G401 (cell line): ENCODE measurements at regions not wholly inside any gene's neighbourhood (a gene's known extent, or its start where the extent isn't known, plus 50 kb on each side); places are given as distances from the start of the nearest gene placed in this dataset.
"Not testable (repeated sequence)": the region's sequence is repeated elsewhere in the genome, so short reads cannot be mapped to it uniquely, and the experiment has no call there.

Experiments
- DNase-seq: peaks from one replicate; pipeline ENCODE4 v3.0.0-alpha.2; 2015; ENCODE audit warnings: low spot score
- in situ Hi-C: cut with HindIII; loops from 2 replicates; pipeline ENCODE4 v1.10.0; 2016; ENCODE audit warnings: low sequenced_read_pairs, mixed read lengths

DNA sequence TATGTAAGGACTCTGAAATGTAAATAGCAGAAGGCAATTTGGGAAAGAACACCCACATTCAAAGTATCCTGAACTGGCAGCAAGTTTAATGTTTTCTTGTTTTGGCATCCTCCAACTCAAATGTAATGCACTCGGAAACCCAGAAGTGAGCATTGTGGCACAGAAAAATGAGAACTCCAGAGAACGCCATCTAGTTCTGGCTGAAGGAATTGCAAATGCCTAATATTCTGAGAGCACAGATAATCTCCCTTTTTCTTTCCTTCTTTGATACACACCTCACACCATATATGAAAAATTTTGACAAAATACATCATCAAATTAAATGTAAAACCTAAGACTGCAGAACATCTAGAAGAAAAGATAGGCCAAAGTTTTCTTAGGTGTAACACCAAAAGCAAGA is 52.1 kb downstream of the PWWP3B start:
- in situ Hi-C loops: no loop called here
- no peak for DNase-seq

GRCh38 chrX:106243376-106243775 is 75.3 kb downstream of the PWWP3B start:
- in situ Hi-C loops: no loop called here
- DNase-seq: no peak

DNA sequence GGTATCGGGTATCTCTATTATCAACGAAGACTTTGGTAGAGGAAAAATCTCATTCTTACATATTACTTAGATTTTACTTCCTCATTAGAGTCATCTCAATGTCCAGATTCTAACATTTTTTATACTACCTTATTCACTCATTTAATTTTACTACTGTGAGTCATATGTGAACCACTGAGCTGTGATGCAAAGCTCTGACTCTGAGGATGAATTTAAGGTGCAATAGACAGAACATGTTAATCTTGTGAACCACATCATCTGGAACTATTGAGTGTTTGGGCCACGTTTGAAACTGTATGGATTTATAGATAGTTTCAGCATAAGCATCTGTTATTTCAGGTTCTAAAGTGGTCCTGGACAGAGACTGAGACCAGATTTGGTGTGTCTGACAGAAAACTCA is 78.4 kb downstream of the PWWP3B start:
- in situ Hi-C loops: no loop called here
- DNase-seq: no peak

DNA sequence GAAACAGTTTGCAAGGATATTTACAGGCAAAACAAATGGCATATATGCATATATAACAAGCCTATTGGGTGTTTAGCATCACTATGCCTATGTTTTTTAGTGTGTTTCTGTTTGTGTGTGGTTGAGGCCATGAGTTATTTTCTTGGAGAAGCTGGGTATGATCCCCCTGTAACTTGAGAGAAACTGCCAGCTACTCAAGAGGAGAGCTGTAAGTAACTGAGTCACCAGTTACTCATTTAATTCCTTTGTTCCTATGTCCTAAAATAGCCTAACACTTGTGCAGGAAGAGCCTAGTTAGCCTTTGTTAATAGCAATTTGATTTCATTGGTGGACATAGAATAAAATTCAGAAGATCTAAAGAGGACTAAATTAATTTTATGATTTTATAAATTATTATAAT is 79.1 kb downstream of the PWWP3B start:
- in situ Hi-C loops: no loop called here
- DNase-seq: no peak

GRCh38 chrX:106249706-106250379 is 81.7 kb downstream of the PWWP3B start:
- DNase-seq: no peak

GRCh38 chrX:106263817-106264216 is 95.7 kb downstream of the PWWP3B start:
- no peak for DNase-seq
- in situ Hi-C loops: no loop called here

More at GRCh38 chrX:106249706-106250379, 81.7 kb downstream of the PWWP3B start:
- in situ Hi-C loops: no loop called here

DNA sequence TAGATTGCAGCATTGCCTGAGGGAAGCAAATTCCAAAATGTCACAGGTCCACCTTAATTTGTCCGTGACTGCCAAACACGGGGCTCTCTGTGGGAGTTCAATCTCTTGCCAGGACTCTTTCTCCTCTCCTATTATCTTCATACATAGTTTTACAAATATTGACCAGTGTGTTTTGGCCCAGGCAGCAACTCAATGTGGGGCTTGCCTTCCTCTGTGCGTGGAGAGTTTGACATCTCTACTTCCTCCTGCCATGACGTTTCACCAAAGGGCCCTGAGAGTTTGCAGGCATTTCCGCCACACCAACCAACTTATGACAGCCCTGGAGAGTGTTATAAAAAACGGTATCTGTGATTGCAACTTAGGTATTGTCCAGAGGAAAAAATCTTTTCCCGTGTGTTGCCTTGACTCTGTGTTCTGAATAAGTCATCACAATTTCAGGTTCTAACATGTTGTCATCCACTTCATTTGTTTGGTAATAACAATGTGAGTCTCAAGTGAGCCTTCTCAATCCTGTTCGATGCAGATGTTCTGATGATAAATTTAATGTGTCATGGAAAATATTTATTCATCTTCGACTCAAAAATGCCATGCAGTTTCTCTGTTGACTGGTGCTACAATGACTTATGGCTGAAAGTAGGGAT is 106.0 kb downstream of the PWWP3B start:
- in situ Hi-C loops: not testable (repeated sequence)

DNA sequence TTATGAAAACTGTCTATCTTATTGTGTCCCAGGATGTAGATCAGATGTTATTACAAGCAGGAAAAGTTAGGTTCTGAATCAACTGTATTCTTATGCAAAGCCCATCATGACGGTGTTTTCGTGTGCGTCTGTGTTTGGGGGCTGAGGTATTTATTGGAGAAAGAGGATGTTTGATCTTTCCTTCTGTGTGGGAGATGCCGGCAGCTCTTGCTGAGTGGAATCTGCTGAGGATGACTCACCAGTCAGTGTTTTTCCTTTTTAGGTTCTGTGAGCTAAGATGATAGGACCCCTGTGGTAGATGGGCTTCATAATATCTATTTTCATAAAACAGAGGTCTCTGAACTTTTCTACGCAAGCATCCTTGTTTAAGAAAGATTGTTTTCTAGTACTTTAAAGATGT is 107.1 kb downstream of the PWWP3B start:
- DNase-seq, in situ Hi-C loops: not testable (repeated sequence)

More for the DNA sequence above, 106.0 kb downstream of the PWWP3B start:
- DNase-seq: not testable (repeated sequence)

DNA sequence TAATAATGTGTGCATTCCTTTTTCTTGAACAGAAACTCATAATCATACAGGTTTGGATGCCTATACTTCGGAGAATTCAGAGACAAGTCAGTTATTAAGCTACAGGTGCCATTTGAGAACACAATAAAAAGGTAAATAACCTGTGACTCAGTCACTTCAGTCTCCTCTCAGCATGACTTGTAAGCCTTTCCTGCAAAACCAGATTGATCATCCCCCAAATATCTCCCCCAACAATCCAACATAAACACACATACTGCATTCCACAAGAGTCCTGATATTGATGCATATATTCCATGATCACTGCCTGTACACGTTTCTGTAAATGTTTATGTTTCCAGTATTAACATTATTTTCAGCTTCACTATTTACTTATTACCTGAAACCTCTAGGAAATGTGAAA is 110.8 kb downstream of the PWWP3B start:
- no peak for DNase-seq
- in situ Hi-C loops: no loop called here

GRCh38 chrX:106281383-106281782 is 113.3 kb downstream of the PWWP3B start:
- in situ Hi-C loops: no loop called here
- no peak for DNase-seq

- no peak for DNase-seq
Observed at GRCh38 chrX:106283841-106284240, 115.7 kb downstream of the PWWP3B start.

DNA sequence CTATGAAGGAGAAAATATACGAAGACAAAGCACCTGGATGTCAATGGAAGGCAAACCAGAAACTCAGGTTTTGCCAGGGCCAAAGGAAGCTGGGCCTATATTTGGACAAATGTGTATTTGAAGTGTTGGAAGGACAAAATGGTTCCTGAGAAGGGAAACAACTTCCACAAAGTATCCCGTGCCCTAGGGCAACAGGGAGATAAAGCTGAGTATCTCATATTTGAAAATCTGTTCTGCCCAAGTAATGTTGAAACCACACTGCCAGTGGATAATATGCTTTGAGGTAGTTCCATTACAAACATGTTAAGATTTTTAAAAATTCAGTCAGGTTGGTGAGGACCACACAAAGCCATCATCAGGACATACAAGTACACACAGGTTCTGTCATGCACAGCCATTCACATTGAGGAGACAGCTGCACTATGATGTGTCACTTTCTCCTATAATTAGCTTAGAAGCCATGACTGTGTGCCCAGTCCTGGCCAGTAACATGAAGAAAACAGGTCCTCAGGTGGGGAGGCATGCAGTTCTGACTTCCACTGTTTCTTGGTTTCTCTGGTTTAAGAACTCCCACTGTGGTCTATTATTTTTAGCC is 116.4 kb downstream of the PWWP3B start:
- in situ Hi-C loops: no loop called here
- DNase-seq: no peak

More at GRCh38 chrX:106283841-106284240, 115.7 kb downstream of the PWWP3B start:
- in situ Hi-C loops: no loop called here

GRCh38 chrX:106286053-106286650 is 118.0 kb downstream of the PWWP3B start:
- DNase-seq: no peak
- in situ Hi-C loops: no loop called here

- DNase-seq, in situ Hi-C loops: not testable (repeated sequence)
Observed at GRCh38 chrX:106290778-106291177, 122.7 kb downstream of the PWWP3B start.

DNA sequence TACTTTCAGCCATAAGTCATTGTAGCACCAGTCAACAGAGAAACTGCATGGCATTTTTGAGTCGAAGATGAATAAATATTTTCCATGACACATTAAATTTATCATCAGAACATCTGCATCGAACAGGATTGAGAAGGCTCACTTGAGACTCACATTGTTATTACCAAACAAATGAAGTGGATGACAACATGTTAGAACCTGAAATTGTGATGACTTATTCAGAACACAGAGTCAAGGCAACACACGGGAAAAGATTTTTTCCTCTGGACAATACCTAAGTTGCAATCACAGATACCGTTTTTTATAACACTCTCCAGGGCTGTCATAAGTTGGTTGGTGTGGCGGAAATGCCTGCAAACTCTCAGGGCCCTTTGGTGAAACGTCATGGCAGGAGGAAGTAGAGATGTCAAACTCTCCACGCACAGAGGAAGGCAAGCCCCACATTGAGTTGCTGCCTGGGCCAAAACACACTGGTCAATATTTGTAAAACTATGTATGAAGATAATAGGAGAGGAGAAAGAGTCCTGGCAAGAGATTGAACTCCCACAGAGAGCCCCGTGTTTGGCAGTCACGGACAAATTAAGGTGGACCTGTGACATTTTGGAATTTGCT is 123.8 kb downstream of the PWWP3B start:
- DNase-seq, in situ Hi-C loops: not testable (repeated sequence)

- DNase-seq: no peak
- in situ Hi-C loops: no loop called here
Observed at GRCh38 chrX:106300239-106300638, 132.1 kb downstream of the PWWP3B start.

GRCh38 chrX:106300656-106301055 is 132.6 kb downstream of the PWWP3B start:
- in situ Hi-C loops: no loop called here
- DNase-seq: no peak

DNA sequence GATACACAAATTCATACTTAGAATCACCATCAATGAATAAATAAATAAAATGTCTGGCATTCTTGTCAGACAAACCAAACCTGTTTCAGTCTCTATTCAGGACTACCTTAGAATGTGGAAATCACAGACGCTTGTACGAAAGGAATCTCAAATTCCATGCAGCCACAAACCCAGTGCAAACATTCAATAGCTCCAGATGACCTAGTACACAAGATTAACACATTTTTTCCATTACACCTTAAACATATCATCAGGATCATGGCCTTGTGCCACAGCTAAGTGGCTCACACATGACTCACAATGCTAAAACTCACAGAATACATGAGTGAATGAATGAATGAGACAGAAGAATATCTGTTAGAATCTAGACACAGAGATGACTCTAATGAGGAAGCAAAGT is 134.2 kb downstream of the PWWP3B start:
- DNase-seq: no peak
- in situ Hi-C loops: no loop called here

DNA sequence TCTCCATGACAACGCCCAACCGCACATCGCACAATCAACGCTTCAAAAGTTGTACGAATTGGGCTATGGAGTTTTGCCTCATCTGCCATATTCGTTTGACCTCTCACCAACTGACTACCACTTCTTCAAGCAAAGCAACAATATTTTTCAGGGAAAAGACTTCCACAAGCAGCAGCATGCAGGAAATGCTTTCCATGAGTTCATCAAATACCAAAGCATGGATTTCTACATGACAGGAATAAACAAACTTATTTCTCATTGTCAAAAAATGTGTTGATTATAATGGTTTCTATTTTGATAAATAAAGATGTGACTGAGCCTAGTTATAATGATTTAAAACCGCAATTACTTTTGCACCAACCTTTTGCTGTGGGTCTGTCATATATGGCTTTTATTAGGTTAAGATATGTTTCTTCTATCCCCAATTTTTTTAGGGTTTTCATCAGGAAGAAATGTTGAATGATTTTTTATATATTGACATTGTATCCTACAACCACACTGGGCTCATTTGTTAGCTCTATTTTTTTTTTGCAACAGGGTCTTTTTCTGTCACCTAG is 138.4 kb downstream of the PWWP3B start:
- in situ Hi-C loops: no loop called here
- DNase-seq: no peak
